ENCODE measurements at regions not wholly inside any gene's neighbourhood (a gene's known extent, or its start where the extent isn't known, plus 50 kb on each side); places are given as distances from the start of the nearest gene placed in this dataset.
"Not testable (repeated sequence)": the region's sequence is repeated elsewhere in the genome, so short reads cannot be mapped to it uniquely, and the experiment has no call there.

DNA sequence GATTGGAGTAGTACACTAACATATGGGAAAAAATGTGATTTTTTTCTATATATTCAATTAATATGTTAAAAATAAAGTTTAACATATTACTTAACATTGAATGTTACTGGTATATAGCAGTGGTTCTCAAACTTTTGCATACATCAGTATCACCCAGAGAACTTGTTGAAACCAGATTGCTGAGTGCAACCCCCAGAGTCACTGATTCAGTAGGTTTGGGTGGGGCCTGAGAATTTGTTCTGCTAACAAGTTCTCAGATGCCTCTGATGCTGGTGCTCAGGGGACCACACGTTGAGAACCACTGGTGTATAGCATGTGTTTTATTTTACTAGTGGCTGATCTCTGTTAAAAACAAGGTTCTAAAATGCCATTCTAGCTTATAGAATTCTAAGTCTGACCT is 161.9 kb downstream of the HHIPL2 start:
- H3K9me3 ChIP-seq (ENCODE audit: control insufficient read depth, low read depth, low read length) = no peaks in the 10 kb centered on the region
- H3K27ac ChIP-seq (ENCODE audit: low read length) = no peak overlapping the region
- WGBS (ENCODE audit: insufficient coverage, low lambda C conversion rate) = no CpG with 5 or more reads among the region's 1 CpG
- no peaks in the 10 kb centered on the region for H3K36me3 ChIP-seq (ENCODE audit: control insufficient read depth, insufficient read depth, low read length)
- no peaks in the 10 kb centered on the region for H3K4me1 ChIP-seq (ENCODE audit: control insufficient read depth, insufficient read depth, low read length)
- H3K27me3 ChIP-seq (ENCODE audit: control insufficient read depth, insufficient read depth, low read length) = no peaks in the 10 kb centered on the region
- no peak for DNase-seq
- no peak overlapping the region for H3K4me3 ChIP-seq (ENCODE audit: low read length)

DNA sequence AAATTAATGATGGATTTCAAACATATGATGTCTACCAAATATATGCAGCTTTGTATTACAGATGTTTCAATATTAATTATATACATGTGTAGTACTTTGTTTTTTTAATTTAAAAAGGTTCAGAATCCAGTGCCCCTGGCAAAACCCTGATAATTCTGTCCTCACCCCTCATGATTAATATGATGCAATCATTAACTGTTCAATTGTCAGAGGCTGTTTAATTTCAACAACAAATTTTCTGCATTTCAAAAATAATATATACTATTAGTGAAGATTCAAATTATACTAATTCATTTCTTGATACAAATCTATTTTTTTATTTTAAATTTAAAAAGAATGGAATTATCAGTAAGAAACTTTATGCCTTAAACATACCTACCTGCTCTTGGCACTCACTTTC is 162.6 kb downstream of the HHIPL2 start:
- Histone ChIP-seq H3K27me3 (ENCODE audit: control insufficient read depth, insufficient read depth, low read length) (no peaks in the 10 kb centered on the region), H3K4me3 (ENCODE audit: low read length) (no peak overlapping the region), H3K4me1 (ENCODE audit: control insufficient read depth, insufficient read depth, low read length) (no peaks in the 10 kb centered on the region), H3K9me3 (ENCODE audit: control insufficient read depth, low read depth, low read length) (no peaks in the 10 kb centered on the region), H3K27ac (ENCODE audit: low read length) (no peak overlapping the region), H3K36me3 (ENCODE audit: control insufficient read depth, insufficient read depth, low read length) (no peaks in the 10 kb centered on the region)
- DNase-seq = no peak

GRCh38 chr1:222384531-222384930 is 163.4 kb downstream of the HHIPL2 start:
- DNase-seq = no peak
- Histone ChIP-seq H3K4me1 (ENCODE audit: control insufficient read depth, insufficient read depth, low read length) (no peaks in the 10 kb centered on the region), H3K27me3 (ENCODE audit: control insufficient read depth, insufficient read depth, low read length) (no peaks in the 10 kb centered on the region), H3K9me3 (ENCODE audit: control insufficient read depth, low read depth, low read length) (no peaks in the 10 kb centered on the region), H3K36me3 (ENCODE audit: control insufficient read depth, insufficient read depth, low read length) (no peaks in the 10 kb centered on the region), H3K4me3 (ENCODE audit: low read length) (no peak overlapping the region), H3K27ac (ENCODE audit: low read length) (no peak overlapping the region)

GRCh38 chr1:222382171-222382570 is 165.7 kb downstream of the HHIPL2 start:
- no peaks in the 10 kb centered on the region for H3K4me1 ChIP-seq (ENCODE audit: control insufficient read depth, insufficient read depth, low read length)
- H3K4me3 ChIP-seq (ENCODE audit: low read length) = no peak overlapping the region
- no peaks in the 10 kb centered on the region for H3K27me3 ChIP-seq (ENCODE audit: control insufficient read depth, insufficient read depth, low read length)
- H3K36me3 ChIP-seq (ENCODE audit: control insufficient read depth, insufficient read depth, low read length) = no peaks in the 10 kb centered on the region
- DNase-seq = no peak
- WGBS (ENCODE audit: insufficient coverage, low lambda C conversion rate) = 80% methylated on average over 1 of the region's 3 CpGs
- no peak overlapping the region for H3K27ac ChIP-seq (ENCODE audit: low read length)
- no peaks in the 10 kb centered on the region for H3K9me3 ChIP-seq (ENCODE audit: control insufficient read depth, low read depth, low read length)

DNA sequence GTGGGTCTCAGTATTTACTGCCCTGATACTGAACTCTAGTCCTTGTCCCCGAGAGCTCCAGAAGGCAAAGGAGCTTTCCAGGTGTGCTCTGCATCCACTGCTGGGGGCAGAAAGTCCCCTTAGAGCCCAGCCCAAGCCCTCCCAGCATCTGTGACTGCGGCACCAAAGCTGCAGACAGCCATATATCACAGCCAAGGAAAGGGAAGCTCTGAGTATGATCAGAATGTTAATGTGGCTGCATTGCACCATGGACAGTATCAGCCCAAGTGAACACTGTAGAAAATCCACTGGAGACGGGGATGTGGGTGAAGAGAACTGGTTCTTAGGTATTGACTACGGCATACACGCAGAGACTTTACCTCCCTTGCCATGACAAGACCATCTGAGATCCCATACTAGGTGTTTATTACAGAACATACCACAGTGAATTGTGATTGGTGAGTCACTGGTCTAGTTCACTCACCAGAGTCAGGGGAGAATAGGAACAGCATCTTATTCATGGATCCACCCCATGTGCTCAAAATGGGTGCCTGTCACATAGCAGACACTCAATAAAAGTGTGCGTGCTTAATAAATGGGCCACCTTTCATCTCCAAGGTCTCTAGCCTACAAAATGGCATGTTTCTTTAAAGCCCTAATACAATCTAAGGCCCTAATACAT is 170.3 kb downstream of the HHIPL2 start:
- Histone ChIP-seq H3K9me3 (ENCODE audit: control insufficient read depth, low read depth, low read length) (no peaks in the 10 kb centered on the region), H3K27me3 (ENCODE audit: control insufficient read depth, insufficient read depth, low read length) (no peaks in the 10 kb centered on the region), H3K4me3 (ENCODE audit: low read length) (no peak overlapping the region), H3K27ac (ENCODE audit: low read length) (no peak overlapping the region), H3K4me1 (ENCODE audit: control insufficient read depth, insufficient read depth, low read length) (no peaks in the 10 kb centered on the region), H3K36me3 (ENCODE audit: control insufficient read depth, insufficient read depth, low read length) (no peaks in the 10 kb centered on the region)
- WGBS (ENCODE audit: insufficient coverage, low lambda C conversion rate) = no CpG with 5 or more reads among the region's 6 CpGs
- DNase-seq = no peak

- not testable (repeated sequence) for DNase-seq; H3K27ac ChIP-seq (ENCODE audit: low read length); H3K27me3 ChIP-seq (ENCODE audit: control insufficient read depth, insufficient read depth, low read length); H3K36me3 ChIP-seq (ENCODE audit: control insufficient read depth, insufficient read depth, low read length); H3K4me3 ChIP-seq (ENCODE audit: low read length); H3K9me3 ChIP-seq (ENCODE audit: control insufficient read depth, low read depth, low read length); H3K4me1 ChIP-seq (ENCODE audit: control insufficient read depth, insufficient read depth, low read length)
- no CpG with 5 or more reads among the region's 1 CpG for WGBS (ENCODE audit: insufficient coverage, low lambda C conversion rate)
Measured at GRCh38 chr1:222376791-222377190, 171.1 kb downstream of the HHIPL2 start.

GRCh38 chr1:222375701-222376100 is 172.2 kb downstream of the HHIPL2 start:
- no peaks in the 10 kb centered on the region for H3K27me3 ChIP-seq (ENCODE audit: control insufficient read depth, insufficient read depth, low read length)
- no peak overlapping the region for H3K4me3 ChIP-seq (ENCODE audit: low read length)
- no peak overlapping the region for H3K27ac ChIP-seq (ENCODE audit: low read length)
- DNase-seq = no peak
- H3K4me1 ChIP-seq (ENCODE audit: control insufficient read depth, insufficient read depth, low read length) = no peaks in the 10 kb centered on the region
- H3K9me3 ChIP-seq (ENCODE audit: control insufficient read depth, low read depth, low read length) = no peaks in the 10 kb centered on the region
- WGBS (ENCODE audit: insufficient coverage, low lambda C conversion rate) = 100% methylated on average over 1 of the region's 2 CpGs
- no peaks in the 10 kb centered on the region for H3K36me3 ChIP-seq (ENCODE audit: control insufficient read depth, insufficient read depth, low read length)

- Histone ChIP-seq H3K9me3 (ENCODE audit: control insufficient read depth, low read depth, low read length) (no peaks in the 10 kb centered on the region), H3K27ac (ENCODE audit: low read length) (no peak overlapping the region), H3K27me3 (ENCODE audit: control insufficient read depth, insufficient read depth, low read length) (no peaks in the 10 kb centered on the region), H3K4me3 (ENCODE audit: low read length) (no peak overlapping the region), H3K36me3 (ENCODE audit: control insufficient read depth, insufficient read depth, low read length) (no peaks in the 10 kb centered on the region), H3K4me1 (ENCODE audit: control insufficient read depth, insufficient read depth, low read length) (no peaks in the 10 kb centered on the region)
- 80% methylated on average over 1 of the region's 7 CpGs for WGBS (ENCODE audit: insufficient coverage, low lambda C conversion rate)
- no peak for DNase-seq
Measured at GRCh38 chr1:222373831-222374602, 173.9 kb downstream of the HHIPL2 start.

DNA sequence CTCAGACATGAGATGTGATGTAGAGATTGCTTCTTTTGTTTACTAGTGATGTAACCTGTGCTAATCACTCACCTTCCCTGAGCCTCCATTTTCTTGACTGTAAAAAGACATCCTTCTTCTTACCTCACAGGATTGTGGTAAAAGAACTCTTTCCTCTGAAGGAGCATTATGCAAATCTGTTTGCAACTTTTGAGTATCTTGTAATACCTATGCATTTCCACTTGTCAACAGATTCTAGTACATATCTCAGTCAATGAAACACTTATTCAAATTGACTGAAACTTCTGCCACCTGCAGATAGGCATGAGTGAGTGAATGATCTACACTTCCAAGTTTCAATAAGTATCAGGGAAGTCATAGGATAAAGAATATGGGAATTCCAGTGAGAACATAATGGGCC is 174.7 kb downstream of the HHIPL2 start:
- DNase-seq = no peak
- Histone ChIP-seq H3K27ac (ENCODE audit: low read length) (no peak overlapping the region), H3K4me1 (ENCODE audit: control insufficient read depth, insufficient read depth, low read length) (no peaks in the 10 kb centered on the region), H3K4me3 (ENCODE audit: low read length) (no peak overlapping the region), H3K36me3 (ENCODE audit: control insufficient read depth, insufficient read depth, low read length) (no peaks in the 10 kb centered on the region), H3K9me3 (ENCODE audit: control insufficient read depth, low read depth, low read length) (no peaks in the 10 kb centered on the region), H3K27me3 (ENCODE audit: control insufficient read depth, insufficient read depth, low read length) (no peaks in the 10 kb centered on the region)

DNA sequence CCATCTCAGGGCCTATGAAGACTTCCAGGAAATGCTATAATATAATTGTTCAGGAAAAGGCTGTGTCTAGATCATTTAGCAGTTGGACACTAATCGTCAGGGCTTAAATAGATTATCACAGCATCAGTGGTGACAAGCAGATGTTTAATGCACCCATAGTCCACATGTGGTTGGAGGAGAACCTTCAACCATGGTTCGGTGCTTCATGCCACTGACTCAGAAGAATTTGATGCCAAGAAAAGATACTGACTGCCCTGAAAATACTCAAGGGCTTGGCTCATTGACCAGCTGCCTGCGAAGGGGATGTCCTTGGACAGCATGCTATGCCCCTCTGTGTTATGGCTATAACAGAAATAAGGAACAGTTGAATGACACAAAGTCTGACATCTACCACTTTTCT is 175.7 kb downstream of the HHIPL2 start:
- DNase-seq = no peak
- Histone ChIP-seq H3K27me3 (ENCODE audit: control insufficient read depth, insufficient read depth, low read length) (no peaks in the 10 kb centered on the region), H3K27ac (ENCODE audit: low read length) (no peak overlapping the region), H3K36me3 (ENCODE audit: control insufficient read depth, insufficient read depth, low read length) (no peaks in the 10 kb centered on the region), H3K9me3 (ENCODE audit: control insufficient read depth, low read depth, low read length) (no peaks in the 10 kb centered on the region), H3K4me1 (ENCODE audit: control insufficient read depth, insufficient read depth, low read length) (no peaks in the 10 kb centered on the region), H3K4me3 (ENCODE audit: low read length) (no peak overlapping the region)
- WGBS (ENCODE audit: insufficient coverage, low lambda C conversion rate) = no CpG with 5 or more reads among the region's 3 CpGs
